NB4 (cell line): ENCODE measurements at regions not wholly inside any gene's neighbourhood (a gene's known extent, or its start where the extent isn't known, plus 50 kb on each side); places are given as distances from the start of the nearest gene placed in this dataset.

Source experiments
- CTCF ChIP-seq: IDR thresholded peaks from one replicate; pipeline ENCODE4 v1.5.1; 2012; ENCODE audit warnings: low read depth, low read length
- MAX ChIP-seq: IDR thresholded peaks from 2 replicates; pipeline ENCODE4 v1.6.1; 2011; ENCODE audit warnings: low read depth, low read length
- MYC ChIP-seq: IDR thresholded peaks from 2 replicates; pipeline ENCODE4 v1.6.1; 2011; ENCODE audit warnings: low read depth, low read length
- POLR2A ChIP-seq: IDR thresholded peaks from 2 replicates; pipeline ENCODE4 v1.6.1; 2011; ENCODE audit warnings: mild to moderate bottlenecking; ENCODE audit not compliant: insufficient read length; ENCODE audit errors: extremely low read depth

- TF ChIP-seq MAX: no peak
- TF ChIP-seq CTCF: no peak
- TF ChIP-seq POLR2A: no peak
- no peak for TF ChIP-seq MYC
Observed at GRCh38 chrX:138765051-138765450, 53.5 kb upstream of the FGF13 start.
